PC-3 (cell line): ENCODE measurements at regions not wholly inside any gene's neighbourhood (a gene's known extent, or its start where the extent isn't known, plus 50 kb on each side); places are given as distances from the start of the nearest gene placed in this dataset.

Experiments
- ATAC-seq: fragments of 200-7000 bp; cut with Tn5 transposase; 2 replicates; pipeline ENCODE4 v1.9.1; 2020; ENCODE audit warnings: mild to moderate bottlenecking, moderate library complexity
- BruUV-seq: library from RNA; stranded (reverse); fragments of 400-500 nt; replicated peaks from 2 replicates; lab custom pipeline; 2021; lab: Mats Ljungman, UMichigan
- CTCF ChIA-PET: fragments of 300-600 bp; sonication (Branson Sonifier 250); formaldehyde crosslinking; loops from one replicate; lab custom pipeline; 2022; ENCODE audit warnings: antibody characterized with exemption; lab: Charles Lee
- POLR2A ChIA-PET: fragments of 300-600 bp; sonication (Branson Sonifier 250); formaldehyde crosslinking; loops from one replicate; lab custom pipeline; 2022; ENCODE audit warnings: antibody characterized with exemption; ENCODE audit not compliant: unreplicated experiment; lab: Charles Lee
- DNase-seq: peaks from one replicate; pipeline ENCODE4 v3.0.0-alpha.2; 2015
- H2AFZ ChIP-seq: fragments of 300-600 bp; sonication (generic); 2 replicates; pipeline ENCODE4 v1.6.0; 2016; ENCODE audit warnings: antibody characterized with exemption, low read length
- H3F3A ChIP-seq: fragments of 300-600 bp; sonication (generic); one replicate; pipeline ENCODE4 v1.6.0; 2017; ENCODE audit warnings: antibody characterized with exemption, low read length, control low read depth, mild to moderate bottlenecking; ENCODE audit not compliant: unreplicated experiment
- H3K27ac ChIP-seq: fragments of 300-600 bp; sonication (generic); 2 replicates; pipeline ENCODE4 v1.5.1; 2016; ENCODE audit warnings: mild to moderate bottlenecking, low read length
- H3K27me3 ChIP-seq: fragments of 300-600 bp; sonication (generic); 2 replicates; pipeline ENCODE4 v1.6.1; 2016; ENCODE audit warnings: low read length, mixed read lengths
- H3K36me3 ChIP-seq: fragments of 300-600 bp; sonication (generic); 2 replicates; pipeline ENCODE4 v1.6.1; 2016; ENCODE audit warnings: low read depth, mixed run types, low read length, mixed read lengths
- H3K4me1 ChIP-seq: fragments of 300-600 bp; sonication (generic); 2 replicates; pipeline ENCODE4 v1.5.1; 2016; ENCODE audit warnings: low read length; ENCODE audit not compliant: insufficient read depth
- H3K4me2 ChIP-seq: fragments of 300-600 bp; sonication (generic); 2 replicates; pipeline ENCODE4 v1.6.0; 2016; ENCODE audit warnings: low read length
- H3K4me3 ChIP-seq: fragments of 300-600 bp; sonication (generic); 2 replicates; pipeline ENCODE4 v1.5.1; 2016; ENCODE audit warnings: mild to moderate bottlenecking, low read length, mixed read lengths
- H3K79me2 ChIP-seq: fragments of 300-600 bp; sonication (generic); 2 replicates; pipeline ENCODE4 v1.6.1; 2017; ENCODE audit warnings: low read length, mixed read lengths
- H3K9ac ChIP-seq: fragments of 300-600 bp; sonication (generic); 2 replicates; pipeline ENCODE4 v1.6.0; 2016; ENCODE audit warnings: mild to moderate bottlenecking, low read length
- H3K9me2 ChIP-seq: fragments of 300-600 bp; sonication (generic); replicated peaks from 2 replicates; pipeline ENCODE4 v1.6.1; 2016; ENCODE audit warnings: mixed run types, low read length, mixed read lengths
- H3K9me3 ChIP-seq: fragments of 300-600 bp; sonication (generic); 2 replicates; pipeline ENCODE4 v1.6.1; 2016; ENCODE audit warnings: low read length, mixed read lengths
- H4K20me1 ChIP-seq: fragments of 300-600 bp; sonication (generic); 2 replicates; pipeline ENCODE4 v1.6.1; 2016; ENCODE audit warnings: low read length, mixed read lengths
- CTCF ChIP-seq: fragments of 300-600 bp; sonication (generic); conservative IDR thresholded peaks from 2 replicates; pipeline ENCODE4 v1.5.1; 2017; ENCODE audit warnings: antibody characterized with exemption, low read depth, mild to moderate bottlenecking, low read length
- EZH2 ChIP-seq: fragments of 300-600 bp; sonication (generic); IDR thresholded peaks from one replicate; pipeline ENCODE4 v1.6.1; 2017; ENCODE audit warnings: antibody characterized with exemption, mild to moderate bottlenecking, low read length; ENCODE audit not compliant: unreplicated experiment
- EZH2phosphoT487 ChIP-seq: fragments of 300-600 bp; sonication (generic); IDR thresholded peaks from 2 replicates; pipeline ENCODE4 v1.6.1; 2018; ENCODE audit warnings: mild to moderate bottlenecking, antibody characterized with exemption, low read length, borderline replicate concordance
- intact Hi-C: fragments of 100-400 bp; cut with micrococcal nuclease; formaldehyde crosslinking; loops from 2 replicates; pipeline ENCODE4 v1.9.0; 2023

- no peaks in the 10 kb centered on the region for H3K36me3 ChIP-seq
- DNase-seq (no peak), ATAC-seq (no peak)
- H3K9me3 ChIP-seq, result no peaks in the 10 kb centered on the region
- no peak overlapping the region for H3K4me3 ChIP-seq
- intact Hi-C loops, result no loop called here
- no peaks in the 10 kb centered on the region for H3K27me3 ChIP-seq
- no peaks in the 10 kb centered on the region for H3F3A ChIP-seq
- ChIA-PET CTCF (no interaction called here), POLR2A (no interaction called here)
- no peaks in the 10 kb centered on the region for H4K20me1 ChIP-seq
- H3K4me2 ChIP-seq, result no peak overlapping the region
- no TSS peak for BruUV-seq
- H3K9me2 ChIP-seq, result no peaks in the 10 kb centered on the region
- no peak for TF ChIP-seq CTCF
- no peak for TF ChIP-seq EZH2phosphoT487
- TF ChIP-seq EZH2, result no peak
- no peak overlapping the region for H3K9ac ChIP-seq
- no peak overlapping the region for H2AFZ ChIP-seq
- H3K27ac ChIP-seq, result no peak overlapping the region
- H3K79me2 ChIP-seq, result no peaks in the 10 kb centered on the region
- H3K4me1 ChIP-seq, result peaks cover 3% of the 10 kb centered on the region
These were observed 657.2 kb downstream of the IRS1 start for GRCh38 chr2:226142463-226142862.

GRCh38 chr2:226140594-226140993, 659.0 kb downstream of the IRS1 start:
- no TSS peak for BruUV-seq
- no peak overlapping the region for H3K4me3 ChIP-seq
- no peaks in the 10 kb centered on the region for H3K27me3 ChIP-seq
- TF ChIP-seq EZH2, result no peak
- TF ChIP-seq CTCF, result no peak
- no peak for TF ChIP-seq EZH2phosphoT487
- no peaks in the 10 kb centered on the region for H3K79me2 ChIP-seq
- H4K20me1 ChIP-seq, result no peaks in the 10 kb centered on the region
- peaks cover 13% of the 10 kb centered on the region for H3K4me1 ChIP-seq
- H3K9ac ChIP-seq, result no peak overlapping the region
- no peak overlapping the region for H3K4me2 ChIP-seq
- H3K9me3 ChIP-seq, result no peaks in the 10 kb centered on the region
- H3K9me2 ChIP-seq, result no peaks in the 10 kb centered on the region
- H2AFZ ChIP-seq, result no peak overlapping the region
- no peaks in the 10 kb centered on the region for H3F3A ChIP-seq
- CTCF ChIA-PET, result no interaction called here
- intact Hi-C loops, result no loop called here
- ATAC-seq, result no peak
- DNase-seq, result no peak
- POLR2A ChIA-PET, result no interaction called here
- H3K27ac ChIP-seq, result no peak overlapping the region
- H3K36me3 ChIP-seq, result no peaks in the 10 kb centered on the region

- Histone ChIP-seq H3K27ac (no peak overlapping the region), H3K9me2 (no peaks in the 10 kb centered on the region), H3K4me2 (no peak overlapping the region), H3K9ac (no peak overlapping the region), H3K9me3 (no peaks in the 10 kb centered on the region), H2AFZ (no peak overlapping the region), H3F3A (no peaks in the 10 kb centered on the region), H3K27me3 (no peaks in the 10 kb centered on the region), H3K4me3 (no peak overlapping the region), H3K4me1 (peaks cover 13% of the 10 kb centered on the region), H3K36me3 (no peaks in the 10 kb centered on the region), H3K79me2 (no peaks in the 10 kb centered on the region), H4K20me1 (no peaks in the 10 kb centered on the region)
- POLR2A ChIA-PET, result no interaction called here
- intact Hi-C loops, result no loop called here
- ATAC-seq (no peak), DNase-seq (no peak)
- CTCF ChIA-PET, result no interaction called here
- no TSS peak for BruUV-seq
- no peak for TF ChIP-seq CTCF
- TF ChIP-seq EZH2, result no peak
- no peak for TF ChIP-seq EZH2phosphoT487
These were observed 659.9 kb downstream of the IRS1 start for GRCh38 chr2:226139759-226140158.
